ENCODE measurements at regions not wholly inside any gene's neighbourhood (a gene's known extent, or its start where the extent isn't known, plus 50 kb on each side); places are given as distances from the start of the nearest gene placed in this dataset.

- Mint-ChIP-seq H3K27ac (no peak overlapping the region), H3K4me3 (no peak overlapping the region), H3K27me3 (ENCODE audit: low read depth) (no peaks in the 10 kb centered on the region), H3K4me1 (ENCODE audit: low read depth) (no peaks in the 10 kb centered on the region), H3K36me3 (ENCODE audit: low read depth) (no peaks in the 10 kb centered on the region), H3K9me3 (no peaks in the 10 kb centered on the region)
- intact Hi-C loops (cut with micrococcal nuclease) = no loop called here
- no peak for DNase-seq
- CTCF ChIA-PET = no interaction called here
Observed at GRCh38 chr5:8870349-8870958, 675.4 kb downstream of the SEMA5A start.

GRCh38 chr5:8870959-8871355 lies 674.9 kb downstream of the SEMA5A start:
- Mint-ChIP-seq H3K27me3 (ENCODE audit: low read depth) (no peaks in the 10 kb centered on the region), H3K36me3 (ENCODE audit: low read depth) (no peaks in the 10 kb centered on the region), H3K9me3 (no peaks in the 10 kb centered on the region), H3K4me1 (ENCODE audit: low read depth) (no peaks in the 10 kb centered on the region), H3K4me3 (no peak overlapping the region), H3K27ac (no peak overlapping the region)
- CTCF ChIA-PET = no interaction called here
- intact Hi-C loops (cut with micrococcal nuclease) = no loop called here
- DNase-seq = no peak

- Mint-ChIP-seq H3K36me3 (ENCODE audit: low read depth) (no peaks in the 10 kb centered on the region), H3K4me1 (ENCODE audit: low read depth) (no peaks in the 10 kb centered on the region), H3K9me3 (no peaks in the 10 kb centered on the region), H3K27me3 (ENCODE audit: low read depth) (no peaks in the 10 kb centered on the region), H3K27ac (no peak overlapping the region), H3K4me3 (no peak overlapping the region)
- DNase-seq = no peak
- CTCF ChIA-PET = no interaction called here
- intact Hi-C loops (cut with micrococcal nuclease) = no loop called here
Observed at GRCh38 chr5:8871446-8871845, 674.4 kb downstream of the SEMA5A start.

DNA sequence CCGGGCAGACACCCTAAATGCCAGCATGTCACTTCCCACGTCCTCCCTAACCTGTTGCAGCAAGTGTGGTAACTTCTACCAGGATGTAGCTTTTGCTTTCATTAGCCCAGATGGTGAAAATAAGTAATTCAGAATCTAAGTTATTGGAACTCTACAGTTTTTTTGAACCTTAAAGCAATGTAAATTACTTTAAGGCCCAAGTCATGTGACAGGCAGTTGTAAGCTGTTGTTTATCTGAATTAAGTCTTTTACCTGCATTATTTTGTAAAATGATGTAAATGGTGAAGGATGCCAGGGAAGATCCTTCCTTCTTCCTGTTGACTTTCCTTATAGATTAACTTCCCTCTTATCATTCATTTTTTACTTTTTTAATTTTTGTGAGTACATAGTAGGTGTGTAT lies 670.2 kb downstream of the SEMA5A start:
- CTCF ChIA-PET = no interaction called here
- no peaks in the 10 kb centered on the region for H3K27me3 Mint-ChIP-seq (ENCODE audit: low read depth)

DNA sequence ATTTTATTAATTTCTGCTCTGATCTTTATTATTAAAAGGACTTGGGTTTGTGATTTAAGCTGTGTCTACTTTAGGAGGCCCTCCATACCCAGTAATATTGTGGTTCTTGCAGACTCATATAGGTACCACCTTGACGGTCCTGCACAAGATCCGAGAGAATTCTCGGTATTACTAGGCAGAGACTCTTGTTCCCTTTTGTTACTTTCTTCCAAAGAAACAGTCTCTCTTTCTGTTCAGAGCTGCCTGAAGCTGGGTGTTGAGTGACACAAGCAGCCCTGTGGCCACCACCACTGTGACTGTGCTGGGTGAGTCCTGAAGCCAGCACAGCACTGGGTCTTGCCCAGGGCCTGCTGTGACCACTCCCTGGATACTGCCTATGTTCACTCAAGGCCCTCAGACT lies 666.6 kb downstream of the SEMA5A start:
- no peak for DNase-seq
- CTCF ChIA-PET = no interaction called here
- intact Hi-C loops (cut with micrococcal nuclease) = no loop called here
- no peaks in the 10 kb centered on the region for H3K4me1 Mint-ChIP-seq (ENCODE audit: low read depth)
- H3K9me3 Mint-ChIP-seq = peaks cover 3% of the 10 kb centered on the region
- no peak overlapping the region for H3K4me3 Mint-ChIP-seq
- H3K27me3 Mint-ChIP-seq (ENCODE audit: low read depth) = no peaks in the 10 kb centered on the region
- no peak overlapping the region for H3K27ac Mint-ChIP-seq
- no peaks in the 10 kb centered on the region for H3K36me3 Mint-ChIP-seq (ENCODE audit: low read depth)

More for the DNA sequence above, 670.2 kb downstream of the SEMA5A start:
- Mint-ChIP-seq H3K4me1 (ENCODE audit: low read depth) (no peaks in the 10 kb centered on the region), H3K4me3 (no peak overlapping the region), H3K27ac (no peak overlapping the region), H3K36me3 (ENCODE audit: low read depth) (no peaks in the 10 kb centered on the region), H3K9me3 (no peaks in the 10 kb centered on the region)
- intact Hi-C loops (cut with micrococcal nuclease) = no loop called here
- no peak for DNase-seq

- no peaks in the 10 kb centered on the region for H3K4me1 Mint-ChIP-seq (ENCODE audit: low read depth)
- H3K27ac Mint-ChIP-seq = no peak overlapping the region
- DNase-seq = no peak
- intact Hi-C loops (cut with micrococcal nuclease) = no loop called here
- no peaks in the 10 kb centered on the region for H3K36me3 Mint-ChIP-seq (ENCODE audit: low read depth)
- CTCF ChIA-PET = no interaction called here
- no peak overlapping the region for H3K4me3 Mint-ChIP-seq
- peaks cover 7% of the 10 kb centered on the region for H3K9me3 Mint-ChIP-seq
- H3K27me3 Mint-ChIP-seq (ENCODE audit: low read depth) = no peaks in the 10 kb centered on the region
Observed at GRCh38 chr5:8884029-8884428, 661.8 kb downstream of the SEMA5A start.

GRCh38 chr5:8892926-8893325 lies 652.9 kb downstream of the SEMA5A start:
- H3K36me3 Mint-ChIP-seq (ENCODE audit: low read depth) = no peaks in the 10 kb centered on the region
- peaks cover 4% of the 10 kb centered on the region for H3K9me3 Mint-ChIP-seq
- H3K27ac Mint-ChIP-seq = no peak overlapping the region
- CTCF ChIA-PET = no interaction called here
- DNase-seq = no peak
- H3K4me3 Mint-ChIP-seq = no peak overlapping the region
- intact Hi-C loops (cut with micrococcal nuclease) = no loop called here
- H3K27me3 Mint-ChIP-seq (ENCODE audit: low read depth) = no peaks in the 10 kb centered on the region
- H3K4me1 Mint-ChIP-seq (ENCODE audit: low read depth) = no peaks in the 10 kb centered on the region

GRCh38 chr5:8894031-8894430 lies 651.8 kb downstream of the SEMA5A start:
- intact Hi-C loops (cut with micrococcal nuclease) = no loop called here
- CTCF ChIA-PET = no interaction called here
- no peaks in the 10 kb centered on the region for H3K4me1 Mint-ChIP-seq (ENCODE audit: low read depth)
- no peaks in the 10 kb centered on the region for H3K36me3 Mint-ChIP-seq (ENCODE audit: low read depth)
- H3K27me3 Mint-ChIP-seq (ENCODE audit: low read depth) = no peaks in the 10 kb centered on the region
- H3K27ac Mint-ChIP-seq = no peak overlapping the region
- DNase-seq = no peak
- H3K9me3 Mint-ChIP-seq = peaks cover 4% of the 10 kb centered on the region
- no peak overlapping the region for H3K4me3 Mint-ChIP-seq

DNA sequence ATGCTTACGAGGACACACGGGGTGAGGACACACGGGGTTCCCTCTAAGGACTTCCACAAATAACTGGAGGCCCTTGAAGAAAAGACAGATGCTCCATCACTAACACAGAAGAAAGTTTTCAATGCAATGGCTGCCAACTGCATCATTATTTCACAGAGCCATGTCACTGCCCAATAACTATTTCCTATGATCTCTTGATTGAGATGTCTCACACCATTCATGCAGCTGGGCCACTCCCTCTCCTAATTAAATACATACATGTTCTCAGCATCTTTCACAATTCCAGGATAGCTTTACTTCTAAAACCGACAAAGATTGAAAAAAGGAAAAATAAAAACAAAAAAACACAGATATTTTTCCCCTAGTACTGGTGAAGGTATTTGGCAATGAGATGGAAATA lies 650.8 kb downstream of the SEMA5A start:
- Mint-ChIP-seq H3K36me3 (ENCODE audit: low read depth) (no peaks in the 10 kb centered on the region), H3K27me3 (ENCODE audit: low read depth) (no peaks in the 10 kb centered on the region), H3K4me1 (ENCODE audit: low read depth) (no peaks in the 10 kb centered on the region), H3K9me3 (peaks cover 4% of the 10 kb centered on the region), H3K27ac (no peak overlapping the region), H3K4me3 (no peak overlapping the region)
- CTCF ChIA-PET = no interaction called here
- DNase-seq = no peak
- intact Hi-C loops (cut with micrococcal nuclease) = no loop called here

- CTCF ChIA-PET = no interaction called here
- no peak for DNase-seq
Observed at GRCh38 chr5:8895599-8895998, 650.3 kb downstream of the SEMA5A start.

GRCh38 chr5:8897316-8897715 lies 648.6 kb downstream of the SEMA5A start:
- intact Hi-C loops (cut with micrococcal nuclease) = no loop called here
- Mint-ChIP-seq H3K4me3 (no peak overlapping the region), H3K36me3 (ENCODE audit: low read depth) (no peaks in the 10 kb centered on the region), H3K27ac (no peak overlapping the region), H3K9me3 (peaks cover 3% of the 10 kb centered on the region), H3K4me1 (ENCODE audit: low read depth) (no peaks in the 10 kb centered on the region), H3K27me3 (ENCODE audit: low read depth) (no peaks in the 10 kb centered on the region)
- CTCF ChIA-PET = no interaction called here
- DNase-seq = no peak

More at GRCh38 chr5:8895599-8895998, 650.3 kb downstream of the SEMA5A start:
- Mint-ChIP-seq H3K9me3 (peaks cover 4% of the 10 kb centered on the region), H3K4me3 (no peak overlapping the region), H3K36me3 (ENCODE audit: low read depth) (no peaks in the 10 kb centered on the region), H3K27me3 (ENCODE audit: low read depth) (no peaks in the 10 kb centered on the region), H3K27ac (no peak overlapping the region), H3K4me1 (ENCODE audit: low read depth) (no peaks in the 10 kb centered on the region)
- intact Hi-C loops (cut with micrococcal nuclease) = no loop called here

DNA sequence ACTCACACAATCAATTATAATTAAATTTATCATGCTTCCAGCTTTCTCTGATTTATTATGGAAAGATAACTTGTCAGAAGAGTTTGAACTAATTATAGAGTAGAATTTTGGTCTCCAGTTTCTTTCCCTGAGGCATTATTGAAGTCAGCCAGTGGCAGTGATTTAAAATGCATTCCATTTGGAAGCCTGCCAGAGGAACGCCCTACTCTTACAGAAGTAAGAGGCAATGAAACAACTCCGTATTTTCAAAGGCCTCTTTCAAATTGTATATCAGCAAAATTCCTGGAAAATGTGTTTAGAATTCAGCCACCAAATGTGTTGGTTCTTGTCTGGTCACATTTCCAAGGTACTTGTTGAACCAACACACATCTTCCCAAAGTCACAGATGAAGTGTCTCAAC lies 640.9 kb downstream of the SEMA5A start:
- no peak for DNase-seq
- H3K27me3 Mint-ChIP-seq (ENCODE audit: low read depth) = no peaks in the 10 kb centered on the region
- no peaks in the 10 kb centered on the region for H3K4me1 Mint-ChIP-seq (ENCODE audit: low read depth)
- CTCF ChIA-PET = no interaction called here
- H3K9me3 Mint-ChIP-seq = peaks cover 12% of the 10 kb centered on the region
- no peak overlapping the region for H3K27ac Mint-ChIP-seq
- peaks cover 1% of the 10 kb centered on the region for H3K36me3 Mint-ChIP-seq (ENCODE audit: low read depth)
- intact Hi-C loops (cut with micrococcal nuclease) = no loop called here
- no peak overlapping the region for H3K4me3 Mint-ChIP-seq

GRCh38 chr5:8906303-8906967 lies 639.4 kb downstream of the SEMA5A start:
- H3K4me3 Mint-ChIP-seq = no peak overlapping the region
- intact Hi-C loops (cut with micrococcal nuclease) = no loop called here
- H3K27ac Mint-ChIP-seq = no peak overlapping the region
- H3K36me3 Mint-ChIP-seq (ENCODE audit: low read depth) = peaks cover 1% of the 10 kb centered on the region
- H3K27me3 Mint-ChIP-seq (ENCODE audit: low read depth) = no peaks in the 10 kb centered on the region
- peaks cover 12% of the 10 kb centered on the region for H3K9me3 Mint-ChIP-seq
- no peak for DNase-seq
- H3K4me1 Mint-ChIP-seq (ENCODE audit: low read depth) = no peaks in the 10 kb centered on the region
- CTCF ChIA-PET = no interaction called here

Measured in activated naive CD4-positive, alpha-beta T cell treated with anti-CD3 and anti-CD28 coated beads for 36 hours (primary cell).